ENCODE measurements at regions not wholly inside any gene's neighbourhood (a gene's known extent, or its start where the extent isn't known, plus 50 kb on each side); places are given as distances from the start of the nearest gene placed in this dataset.

DNA sequence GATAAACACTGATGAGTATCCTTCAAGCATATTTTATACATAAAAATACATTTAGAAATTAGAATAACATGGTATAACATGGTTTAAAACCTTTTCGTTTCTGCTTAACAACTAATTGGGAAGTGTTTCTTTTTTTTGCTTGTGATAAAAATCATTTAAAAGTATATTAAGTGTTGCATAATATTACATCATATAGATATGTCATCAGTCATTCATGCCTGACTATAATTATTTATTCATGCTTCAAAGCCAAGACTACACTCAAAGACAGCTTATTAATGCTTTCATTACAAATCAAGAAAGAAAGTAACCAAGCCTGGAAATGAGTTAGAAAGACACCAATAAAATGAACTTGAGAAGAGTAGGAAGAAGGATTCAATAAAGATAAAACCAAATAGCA lies 136.6 kb upstream of the TP63 start:
- intact Hi-C loops (cut with DNase I): no loop called here
- H3K9ac ChIP-seq (ENCODE audit: low read length in 3 of 3): no peak overlapping the region
- H3K4me3 ChIP-seq (ENCODE audit: low read length in 3 of 3): no peak overlapping the region
- H3K27ac ChIP-seq (ENCODE audit: low read depth in 2 of 2, low read length in 2 of 2): no peak overlapping the region
- H3K36me3 ChIP-seq (ENCODE audit: control insufficient read depth in 2 of 3, insufficient read depth in 3 of 3, low read length in 3 of 3): no peaks in the 10 kb centered on the region
- H3K9me3 ChIP-seq (ENCODE audit: control insufficient read depth in 2 of 3, insufficient read depth in 1 of 3, low read length in 3 of 3): no peaks in the 10 kb centered on the region
- H3K4me1 ChIP-seq (ENCODE audit: control insufficient read depth in 2 of 3, insufficient read depth in 2 of 3, low read depth in 1 of 3, low read length in 3 of 3): no peaks in the 10 kb centered on the region
- FAIRE-seq: no peak
- DNase-seq: no peak
- H3K27me3 ChIP-seq (ENCODE audit: control insufficient read depth, insufficient read depth, low read length): no peaks in the 10 kb centered on the region
- no peak for TF ChIP-seq CTCF (IDR thresholded peaks at IDR 0.05; ENCODE audit: borderline replicate concordance, extremely low read depth, insufficient read depth)

GRCh38 chr3:189496375-189497138 lies 134.6 kb upstream of the TP63 start:
- H3K4me1 ChIP-seq (ENCODE audit: control insufficient read depth in 2 of 3, insufficient read depth in 2 of 3, low read depth in 1 of 3, low read length in 3 of 3): no peaks in the 10 kb centered on the region
- no peak overlapping the region for H3K9ac ChIP-seq (ENCODE audit: low read length in 3 of 3)
- intact Hi-C loops (cut with DNase I): no loop called here
- H3K4me3 ChIP-seq (ENCODE audit: low read length in 3 of 3): no peak overlapping the region
- no peak overlapping the region for H3K27ac ChIP-seq (ENCODE audit: low read depth in 2 of 2, low read length in 2 of 2)
- no peak for DNase-seq
- no peaks in the 10 kb centered on the region for H3K36me3 ChIP-seq (ENCODE audit: control insufficient read depth in 2 of 3, insufficient read depth in 3 of 3, low read length in 3 of 3)
- no peaks in the 10 kb centered on the region for H3K27me3 ChIP-seq (ENCODE audit: control insufficient read depth, insufficient read depth, low read length)
- TF ChIP-seq CTCF (IDR thresholded peaks at IDR 0.05; ENCODE audit: borderline replicate concordance, extremely low read depth, insufficient read depth): no peak
- no peak for FAIRE-seq
- no peaks in the 10 kb centered on the region for H3K9me3 ChIP-seq (ENCODE audit: control insufficient read depth in 2 of 3, insufficient read depth in 1 of 3, low read length in 3 of 3)

GRCh38 chr3:189498995-189499704 lies 132.0 kb upstream of the TP63 start:
- FAIRE-seq (no peak), DNase-seq (no peak)
- Histone ChIP-seq H3K27ac (ENCODE audit: low read depth in 2 of 2, low read length in 2 of 2) (no peak overlapping the region), H3K4me1 (ENCODE audit: control insufficient read depth in 2 of 3, insufficient read depth in 2 of 3, low read depth in 1 of 3, low read length in 3 of 3) (no peaks in the 10 kb centered on the region), H3K27me3 (ENCODE audit: control insufficient read depth, insufficient read depth, low read length) (no peaks in the 10 kb centered on the region), H3K9me3 (ENCODE audit: control insufficient read depth in 2 of 3, insufficient read depth in 1 of 3, low read length in 3 of 3) (no peaks in the 10 kb centered on the region), H3K4me3 (ENCODE audit: low read length in 3 of 3) (no peak overlapping the region), H3K36me3 (ENCODE audit: control insufficient read depth in 2 of 3, insufficient read depth in 3 of 3, low read length in 3 of 3) (no peaks in the 10 kb centered on the region), H3K9ac (ENCODE audit: low read length in 3 of 3) (no peak overlapping the region)
- intact Hi-C loops (cut with DNase I): no loop called here
- no peak for TF ChIP-seq CTCF (IDR thresholded peaks at IDR 0.05; ENCODE audit: borderline replicate concordance, extremely low read depth, insufficient read depth)

Data from kidney (tissue), 13 donors.